ENCODE measurements at regions not wholly inside any gene's neighbourhood (a gene's known extent, or its start where the extent isn't known, plus 50 kb on each side); places are given as distances from the start of the nearest gene placed in this dataset.

DNA sequence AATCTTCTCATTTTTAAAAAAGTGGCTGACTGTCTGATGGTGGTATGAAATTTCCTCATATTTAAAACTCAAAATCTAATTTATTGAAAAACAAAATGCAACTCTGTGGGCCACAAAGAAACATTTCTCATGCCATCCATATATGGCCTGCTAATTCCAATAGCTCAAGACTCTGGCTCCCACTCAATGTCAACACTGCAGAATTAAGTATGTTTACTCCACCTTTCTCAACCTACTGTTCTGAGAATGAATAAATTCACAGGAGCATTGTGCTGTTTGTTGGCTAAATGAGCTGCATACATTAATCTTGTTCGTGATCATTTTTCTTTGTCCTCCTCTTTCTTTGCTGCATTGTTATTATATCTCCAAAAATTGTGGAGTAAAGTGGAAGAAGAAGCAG is 79.5 kb upstream of the GABRG2 start:
- Histone ChIP-seq H3K27me3 (replicated peaks; ENCODE audit: insufficient read depth, low read depth, low read length, poor library complexity) (no peaks in the 10 kb centered on the region), H3K4me1 (ENCODE audit: insufficient read depth, low read length, poor library complexity, severe bottlenecking) (no peaks in the 10 kb centered on the region), H3K4me3 (ENCODE audit: low read depth, low read length, poor library complexity, severe bottlenecking) (no peak overlapping the region), H3K27ac (ENCODE audit: low read depth, low read length, poor library complexity, severe bottlenecking) (no peak overlapping the region), H3K9me3 (ENCODE audit: low read depth, low read length, poor library complexity, severe bottlenecking) (no peaks in the 10 kb centered on the region), H3K36me3 (ENCODE audit: insufficient read depth, low read length, poor library complexity, severe bottlenecking) (no peaks in the 10 kb centered on the region)
- TF ChIP-seq EZH2 (IDR thresholded peaks at IDR 0.05; ENCODE audit: borderline replicate concordance, low read depth, low read length, poor library complexity, severe bottlenecking): no peak
- no peak for TF ChIP-seq CTCF (conservative IDR thresholded peaks at IDR 0.05; ENCODE audit: low read depth, low read length)
- no TSS peak for BruUV-seq (replicated peaks)
- ChIA-PET POLR2A (ENCODE audit: low non-redundant PET) (no interaction called here), CTCF (no interaction called here)
- DNase-seq (ENCODE audit: low spot score): no peak
- intact Hi-C loops (cut with micrococcal nuclease; ENCODE audit: unreplicated experiment): no loop called here
